CD8-positive, alpha-beta memory T cell (primary cell): ENCODE measurements at regions not wholly inside any gene's neighbourhood (a gene's known extent, or its start where the extent isn't known, plus 50 kb on each side); places are given as distances from the start of the nearest gene placed in this dataset.
"Not testable (repeated sequence)": the region's sequence is repeated elsewhere in the genome, so short reads cannot be mapped to it uniquely, and the experiment has no call there.

Experiments
- CTCF ChIA-PET: fragments of 350-600 bp; sonication (Branson Sonifier 250); formaldehyde crosslinking; loops from one replicate; lab custom pipeline; 2021; ENCODE audit warnings: antibody characterized with exemption; lab: Charles Lee
- POLR2A ChIA-PET: fragments of 350-600 bp; sonication (Branson Sonifier 250); formaldehyde crosslinking; loops from one replicate; lab custom pipeline; 2021; ENCODE audit warnings: antibody characterized with exemption; lab: Charles Lee
- DNase-seq, 5 donors: peaks; one replicate each; pipeline versions ENCODE4 v3.0.0 to v3.0.0-alpha.2; 2020 to 2022; ENCODE audit warnings: mixed read lengths in 1 of 5
- H3K27ac ChIP-seq: one replicate; pipeline ENCODE4 v1.7.0; 2013; ENCODE audit warnings: low read depth, mild to moderate bottlenecking, low read length, moderate library complexity
- H3K27me3 ChIP-seq: 2 replicates; pipeline ENCODE4 v1.7.0; 2013; ENCODE audit warnings: low read length, mild to moderate bottlenecking; ENCODE audit not compliant: insufficient read depth, poor library complexity, severe bottlenecking
- H3K36me3 ChIP-seq: 2 replicates; pipeline ENCODE4 v1.7.0; 2013; ENCODE audit warnings: mild to moderate bottlenecking, low read length, moderate library complexity; ENCODE audit not compliant: insufficient read depth
- H3K4me1 ChIP-seq: 2 replicates; pipeline ENCODE4 v1.7.0; 2013; ENCODE audit warnings: mild to moderate bottlenecking, low read length, moderate library complexity; ENCODE audit not compliant: insufficient read depth
- H3K4me3 ChIP-seq: 2 replicates; pipeline ENCODE4 v1.7.0; 2013; ENCODE audit warnings: mild to moderate bottlenecking, low read length
- H3K9me3 ChIP-seq: 2 replicates; pipeline ENCODE4 v1.7.0; 2013; ENCODE audit warnings: mild to moderate bottlenecking, low read length
- H3K27ac Mint-ChIP-seq, 8 donors: one replicate each; pipeline ENCODE4 v1.8.0; 2020 to 2021; ENCODE audit warnings: mixed read lengths in 8 of 8, mild to moderate bottlenecking in 6 of 8, inconsistent platforms in 3 of 8, moderate library complexity in 3 of 8
- H3K27me3 Mint-ChIP-seq, 2 donors: one replicate each; pipeline ENCODE4 v1.8.0; 2020 to 2021; ENCODE audit warnings: mixed read lengths in 2 of 2, mild to moderate bottlenecking in 1 of 2, moderate library complexity in 1 of 2
- H3K36me3 Mint-ChIP-seq, 3 donors: one replicate each; pipeline ENCODE4 v1.8.0; 2020 to 2021; ENCODE audit warnings: mixed read lengths in 3 of 3, inconsistent platforms in 1 of 3, mild to moderate bottlenecking in 1 of 3
- H3K4me1 Mint-ChIP-seq, 3 donors: one replicate each; pipeline ENCODE4 v1.8.0; 2020 to 2021; ENCODE audit warnings: mixed read lengths in 3 of 3, inconsistent platforms in 1 of 3, mild to moderate bottlenecking in 1 of 3
- H3K4me3 Mint-ChIP-seq, 7 donors: one replicate each; pipeline ENCODE4 v1.8.0; 2020 to 2021; ENCODE audit warnings: mixed read lengths in 7 of 7, mild to moderate bottlenecking in 6 of 7, moderate library complexity in 4 of 7, inconsistent platforms in 2 of 7
- H3K9me3 Mint-ChIP-seq, 5 donors: one replicate each; pipeline ENCODE4 v1.8.0; 2020 to 2022; ENCODE audit warnings: mixed read lengths in 5 of 5, mild to moderate bottlenecking in 3 of 5, moderate library complexity in 2 of 5, inconsistent platforms in 1 of 5

DNA sequence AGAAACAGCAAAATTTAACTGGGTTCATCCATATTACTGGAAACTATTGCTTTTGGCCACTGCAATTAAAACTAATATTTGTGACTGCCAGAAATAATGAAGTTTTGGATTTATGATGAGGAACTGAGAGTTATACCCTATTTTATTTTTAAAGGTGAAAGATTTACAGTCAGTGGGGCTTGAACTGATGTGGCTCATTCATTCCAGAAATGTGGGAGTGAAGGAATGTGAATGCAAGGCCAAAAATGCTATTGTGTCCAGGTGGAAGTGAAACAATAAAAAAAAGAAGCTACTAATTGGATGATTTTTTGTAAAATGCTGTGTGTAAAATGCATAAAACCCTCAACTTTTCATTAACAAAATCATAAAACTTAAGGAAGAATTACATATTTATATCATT, 491.9 kb downstream of the COL12A1 start:
- H3K36me3 ChIP-seq: no peaks in the 10 kb centered on the region
- peaks cover 0 to 19% (median under 1%) of the 10 kb centered on the region in 5 donors for H3K9me3 Mint-ChIP-seq
- H3K27ac ChIP-seq: no peak overlapping the region
- no peaks in the 10 kb centered on the region for H3K36me3 Mint-ChIP-seq
- no peaks in the 10 kb centered on the region for H3K27me3 ChIP-seq
- no peak overlapping the region for H3K4me3 Mint-ChIP-seq
- H3K4me3 ChIP-seq: no peak overlapping the region
- no peak for DNase-seq
- no peaks in the 10 kb centered on the region for H3K9me3 ChIP-seq
- CTCF ChIA-PET: no interaction called here
- POLR2A ChIA-PET: no interaction called here
- no peaks in the 10 kb centered on the region for H3K4me1 Mint-ChIP-seq
- no peaks in the 10 kb centered on the region for H3K4me1 ChIP-seq
- H3K27me3 Mint-ChIP-seq: no peaks in the 10 kb centered on the region
- H3K27ac Mint-ChIP-seq: no peak overlapping the region

GRCh38 chr6:74705451-74705850, 500.4 kb downstream of the COL12A1 start:
- ChIA-PET POLR2A (no interaction called here), CTCF (no interaction called here)
- DNase-seq: no peak
- Mint-ChIP-seq H3K27me3 (no peaks in the 10 kb centered on the region), H3K9me3 (peaks cover 0 to 10% (median 7%) of the 10 kb centered on the region in 5 donors), H3K4me3 (no peak overlapping the region), H3K4me1 (no peaks in the 10 kb centered on the region), H3K36me3 (no peaks in the 10 kb centered on the region), H3K27ac (no peak overlapping the region)
- Histone ChIP-seq H3K4me3 (no peak overlapping the region), H3K4me1 (no peaks in the 10 kb centered on the region), H3K36me3 (no peaks in the 10 kb centered on the region), H3K9me3 (no peaks in the 10 kb centered on the region), H3K27ac (no peak overlapping the region), H3K27me3 (no peaks in the 10 kb centered on the region)

- H3K27me3 ChIP-seq, CTCF ChIA-PET, H3K36me3 ChIP-seq, H3K4me1 ChIP-seq, POLR2A ChIA-PET, DNase-seq, H3K9me3 ChIP-seq, H3K27me3 Mint-ChIP-seq, H3K27ac ChIP-seq, H3K36me3 Mint-ChIP-seq, H3K27ac Mint-ChIP-seq, H3K4me1 Mint-ChIP-seq, H3K4me3 Mint-ChIP-seq, H3K4me3 ChIP-seq: not testable (repeated sequence)
- peaks cover 0 to 10% (median 8%) of the 10 kb centered on the region in 5 donors for H3K9me3 Mint-ChIP-seq
Measured at GRCh38 chr6:74704540-74704939, 501.3 kb downstream of the COL12A1 start.

DNA sequence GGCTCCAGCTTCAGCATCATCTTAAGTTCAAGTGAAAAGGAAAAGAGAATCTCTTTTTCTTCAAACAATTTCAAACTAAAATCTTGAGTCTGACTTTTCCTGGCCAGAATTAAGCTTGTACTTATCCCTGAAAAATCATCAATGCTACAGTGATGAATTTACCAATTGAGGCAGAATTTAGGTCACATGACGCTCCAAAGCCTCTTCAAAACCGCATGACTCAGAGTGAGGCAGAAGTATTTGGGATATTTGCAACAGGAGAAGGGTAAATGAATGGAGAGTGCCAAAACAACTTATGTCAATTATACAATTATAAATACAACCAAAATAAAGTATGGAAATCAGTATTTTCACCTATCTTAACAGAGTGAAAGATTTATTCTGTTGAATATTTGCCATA, 515.5 kb downstream of the COL12A1 start:
- ChIA-PET CTCF (no interaction called here), POLR2A (no interaction called here)
- peaks cover 2 to 7% (median 3%) of the 10 kb centered on the region in 5 donors for H3K9me3 Mint-ChIP-seq
- no peaks in the 10 kb centered on the region for H3K36me3 Mint-ChIP-seq
- Histone ChIP-seq H3K4me3 (no peak overlapping the region), H3K36me3 (no peaks in the 10 kb centered on the region), H3K27me3 (no peaks in the 10 kb centered on the region), H3K9me3 (no peaks in the 10 kb centered on the region), H3K4me1 (no peaks in the 10 kb centered on the region), H3K27ac (no peak overlapping the region)
- H3K27me3 Mint-ChIP-seq: no peaks in the 10 kb centered on the region
- H3K4me1 Mint-ChIP-seq: no peaks in the 10 kb centered on the region
- no peak for DNase-seq
- no peak overlapping the region for H3K4me3 Mint-ChIP-seq
- no peak overlapping the region for H3K27ac Mint-ChIP-seq

- no peak for DNase-seq
- H3K27ac Mint-ChIP-seq: no peak overlapping the region
- no peaks in the 10 kb centered on the region for H3K36me3 Mint-ChIP-seq
- ChIA-PET POLR2A (no interaction called here), CTCF (no interaction called here)
- no peaks in the 10 kb centered on the region for H3K27me3 Mint-ChIP-seq
- no peaks in the 10 kb centered on the region for H3K9me3 ChIP-seq
- H3K4me1 ChIP-seq: no peaks in the 10 kb centered on the region
- H3K27ac ChIP-seq: no peak overlapping the region
- H3K9me3 Mint-ChIP-seq: peaks cover 0 to 8% (median 3%) of the 10 kb centered on the region in 5 donors
- no peak overlapping the region for H3K4me3 ChIP-seq
- H3K36me3 ChIP-seq: no peaks in the 10 kb centered on the region
- H3K27me3 ChIP-seq: no peaks in the 10 kb centered on the region
- H3K4me1 Mint-ChIP-seq: no peaks in the 10 kb centered on the region
- H3K4me3 Mint-ChIP-seq: no peak overlapping the region
Measured at GRCh38 chr6:74689601-74690000, 516.3 kb downstream of the COL12A1 start.

GRCh38 chr6:74677463-74677862, 528.4 kb downstream of the COL12A1 start:
- H3K36me3 ChIP-seq: no peaks in the 10 kb centered on the region
- peaks cover 3 to 12% (median 6%) of the 10 kb centered on the region in 5 donors for H3K9me3 Mint-ChIP-seq
- H3K4me3 ChIP-seq: no peak overlapping the region
- ChIA-PET CTCF (no interaction called here), POLR2A (no interaction called here)
- H3K27ac Mint-ChIP-seq: no peak overlapping the region
- H3K36me3 Mint-ChIP-seq: no peaks in the 10 kb centered on the region
- no peaks in the 10 kb centered on the region for H3K9me3 ChIP-seq
- H3K27me3 Mint-ChIP-seq: no peaks in the 10 kb centered on the region
- no peaks in the 10 kb centered on the region for H3K27me3 ChIP-seq
- H3K27ac ChIP-seq: no peak overlapping the region
- no peak for DNase-seq
- no peak overlapping the region for H3K4me3 Mint-ChIP-seq
- no peaks in the 10 kb centered on the region for H3K4me1 ChIP-seq
- no peaks in the 10 kb centered on the region for H3K4me1 Mint-ChIP-seq

- Histone ChIP-seq H3K27ac (no peak overlapping the region), H3K27me3 (no peaks in the 10 kb centered on the region), H3K9me3 (no peaks in the 10 kb centered on the region), H3K4me3 (no peak overlapping the region), H3K4me1 (no peaks in the 10 kb centered on the region), H3K36me3 (no peaks in the 10 kb centered on the region)
- H3K27ac Mint-ChIP-seq: no peak overlapping the region
- H3K36me3 Mint-ChIP-seq: no peaks in the 10 kb centered on the region
- no peaks in the 10 kb centered on the region for H3K4me1 Mint-ChIP-seq
- no peak overlapping the region for H3K4me3 Mint-ChIP-seq
- ChIA-PET CTCF (no interaction called here), POLR2A (no interaction called here)
- H3K9me3 Mint-ChIP-seq: peaks cover 3 to 13% (median 6%) of the 10 kb centered on the region in 5 donors
- H3K27me3 Mint-ChIP-seq: no peaks in the 10 kb centered on the region
- DNase-seq: no peak
Measured at GRCh38 chr6:74676906-74677305, 528.9 kb downstream of the COL12A1 start.

DNA sequence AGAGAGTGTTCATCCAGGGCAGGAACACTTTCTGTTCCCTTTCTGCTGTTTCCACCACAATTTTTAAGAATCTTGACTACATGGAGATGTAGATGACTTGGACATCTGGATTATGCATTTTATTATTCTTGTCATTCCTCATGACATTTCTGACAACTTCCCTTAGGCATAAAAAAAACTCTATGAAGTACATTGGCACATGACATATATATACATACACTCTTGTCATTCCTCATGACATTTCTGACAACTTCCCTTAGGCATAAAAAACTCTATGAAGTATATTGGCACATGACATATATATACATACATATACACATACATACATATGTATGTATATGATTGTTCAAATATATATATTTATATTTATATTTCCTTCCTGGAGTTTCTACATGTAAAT, 531.5 kb downstream of the COL12A1 start:
- peaks cover 0 to 19% (median 3%) of the 10 kb centered on the region in 5 donors for H3K9me3 Mint-ChIP-seq
- Histone ChIP-seq H3K9me3 (no peaks in the 10 kb centered on the region), H3K27me3 (no peaks in the 10 kb centered on the region), H3K4me3 (no peak overlapping the region), H3K4me1 (no peaks in the 10 kb centered on the region), H3K27ac (no peak overlapping the region), H3K36me3 (no peaks in the 10 kb centered on the region)
- H3K27me3 Mint-ChIP-seq: no peaks in the 10 kb centered on the region
- H3K4me3 Mint-ChIP-seq: no peak overlapping the region
- H3K27ac Mint-ChIP-seq: no peak overlapping the region
- ChIA-PET POLR2A (no interaction called here), CTCF (no interaction called here)
- no peaks in the 10 kb centered on the region for H3K36me3 Mint-ChIP-seq
- no peaks in the 10 kb centered on the region for H3K4me1 Mint-ChIP-seq
- no peak for DNase-seq

DNA sequence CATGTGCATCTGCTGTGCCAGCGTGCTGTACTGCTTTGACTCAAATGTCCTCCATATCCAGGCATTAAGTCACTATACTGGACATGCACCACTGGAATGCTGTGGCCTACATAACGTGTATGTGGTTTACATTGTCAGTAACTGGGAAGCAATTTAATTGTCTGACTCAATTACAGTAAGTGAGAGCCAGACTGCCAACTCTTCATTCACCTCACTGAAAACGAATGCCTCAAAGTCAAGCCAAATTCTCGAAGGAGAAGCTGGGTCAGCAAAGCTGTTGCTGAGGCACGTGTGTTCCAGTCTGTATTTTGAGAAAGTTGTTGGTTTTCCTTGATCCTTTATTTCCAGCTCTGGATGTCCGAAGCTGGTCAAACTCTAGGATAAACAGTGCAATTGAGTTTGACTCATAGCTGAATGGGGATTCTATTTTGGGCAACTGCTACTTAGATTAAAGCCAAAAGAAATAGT, 534.3 kb downstream of the COL12A1 start:
- Mint-ChIP-seq H3K4me1 (no peaks in the 10 kb centered on the region), H3K36me3 (no peaks in the 10 kb centered on the region), H3K4me3 (no peak overlapping the region), H3K27me3 (no peaks in the 10 kb centered on the region), H3K9me3 (peaks cover 2 to 22% (median 3%) of the 10 kb centered on the region in 5 donors), H3K27ac (no peak overlapping the region)
- Histone ChIP-seq H3K4me1 (no peaks in the 10 kb centered on the region), H3K9me3 (no peaks in the 10 kb centered on the region), H3K27me3 (no peaks in the 10 kb centered on the region), H3K4me3 (no peak overlapping the region), H3K27ac (no peak overlapping the region), H3K36me3 (no peaks in the 10 kb centered on the region)
- CTCF ChIA-PET: no interaction called here
- no peak for DNase-seq
- POLR2A ChIA-PET: no interaction called here
